ENCODE measurements at regions not wholly inside any gene's neighbourhood (a gene's known extent, or its start where the extent isn't known, plus 50 kb on each side); places are given as distances from the start of the nearest gene placed in this dataset.
A peak's percentile ranks its signal among the peaks of the same experiment; 100 is the strongest.

DNA sequence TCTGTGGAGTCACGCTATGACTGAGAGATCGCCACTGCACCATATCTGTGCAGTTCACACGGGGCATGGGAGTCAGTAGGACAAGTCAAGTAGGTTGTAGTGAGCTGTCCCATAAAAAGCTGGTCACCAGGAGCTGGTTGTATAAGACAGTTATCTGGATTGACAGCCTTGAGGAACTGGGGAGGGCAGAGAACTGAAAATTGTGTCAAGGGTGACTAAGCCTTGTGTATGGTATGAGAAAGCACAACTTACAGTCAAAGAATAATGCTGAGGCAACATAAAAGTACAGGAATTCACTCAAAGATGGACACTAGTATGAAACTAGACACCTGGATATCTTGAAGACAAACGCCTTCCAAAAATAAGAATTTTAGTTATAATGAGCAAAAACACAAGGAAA is 564.9 kb downstream of the POM121L12 start:
- no peak overlapping the region for H2AFZ ChIP-seq (ENCODE audit: low read length)
- ChIA-PET CTCF (ENCODE audit: low intra/inter-chr PET ratio, low total read pairs) (no interaction called here), POLR2A (no interaction called here)
- no peaks in the 10 kb centered on the region for H3K4me1 ChIP-seq (ENCODE audit: insufficient read depth, low read length)
- no peak for DNase-seq (ENCODE audit: low spot score)
- TF ChIP-seq ZNF513 (CRISPR knock-in tag; conservative IDR thresholded peaks at IDR 0.05) = no peak
- TF ChIP-seq ZNF776 (CRISPR knock-in tag; IDR thresholded peaks at IDR 0.05) = no peak
- TF ChIP-seq MAFF (IDR thresholded peaks at IDR 0.05; ENCODE audit: low read depth, low read length) = 0 out of 2 replicates have a peak, but pooled peaks have one; percentile 23
- no peak for TF ChIP-seq NBN (conservative IDR thresholded peaks at IDR 0.05)
- TF ChIP-seq SP5 (CRISPR knock-in tag; IDR thresholded peaks at IDR 0.05; ENCODE audit: borderline replicate concordance, low read depth) = no peak
- TF ChIP-seq MXD4 (CRISPR knock-in tag; IDR thresholded peaks at IDR 0.05) = no peak
- TF ChIP-seq HNRNPL (IDR thresholded peaks at IDR 0.05; ENCODE audit: low read depth, low read length) = no peak
- no peak for TF ChIP-seq MAZ (IDR thresholded peaks at IDR 0.05; ENCODE audit: borderline replicate concordance, low read depth, low read length)
- no peak for TF ChIP-seq MAZ (CRISPR knock-in tag; IDR thresholded peaks at IDR 0.05; ENCODE audit: low read depth)
- TF ChIP-seq CSRNP2 (CRISPR knock-in tag; conservative IDR thresholded peaks at IDR 0.05; ENCODE audit: low read depth) = no peak
- TF ChIP-seq, protein P1, sequence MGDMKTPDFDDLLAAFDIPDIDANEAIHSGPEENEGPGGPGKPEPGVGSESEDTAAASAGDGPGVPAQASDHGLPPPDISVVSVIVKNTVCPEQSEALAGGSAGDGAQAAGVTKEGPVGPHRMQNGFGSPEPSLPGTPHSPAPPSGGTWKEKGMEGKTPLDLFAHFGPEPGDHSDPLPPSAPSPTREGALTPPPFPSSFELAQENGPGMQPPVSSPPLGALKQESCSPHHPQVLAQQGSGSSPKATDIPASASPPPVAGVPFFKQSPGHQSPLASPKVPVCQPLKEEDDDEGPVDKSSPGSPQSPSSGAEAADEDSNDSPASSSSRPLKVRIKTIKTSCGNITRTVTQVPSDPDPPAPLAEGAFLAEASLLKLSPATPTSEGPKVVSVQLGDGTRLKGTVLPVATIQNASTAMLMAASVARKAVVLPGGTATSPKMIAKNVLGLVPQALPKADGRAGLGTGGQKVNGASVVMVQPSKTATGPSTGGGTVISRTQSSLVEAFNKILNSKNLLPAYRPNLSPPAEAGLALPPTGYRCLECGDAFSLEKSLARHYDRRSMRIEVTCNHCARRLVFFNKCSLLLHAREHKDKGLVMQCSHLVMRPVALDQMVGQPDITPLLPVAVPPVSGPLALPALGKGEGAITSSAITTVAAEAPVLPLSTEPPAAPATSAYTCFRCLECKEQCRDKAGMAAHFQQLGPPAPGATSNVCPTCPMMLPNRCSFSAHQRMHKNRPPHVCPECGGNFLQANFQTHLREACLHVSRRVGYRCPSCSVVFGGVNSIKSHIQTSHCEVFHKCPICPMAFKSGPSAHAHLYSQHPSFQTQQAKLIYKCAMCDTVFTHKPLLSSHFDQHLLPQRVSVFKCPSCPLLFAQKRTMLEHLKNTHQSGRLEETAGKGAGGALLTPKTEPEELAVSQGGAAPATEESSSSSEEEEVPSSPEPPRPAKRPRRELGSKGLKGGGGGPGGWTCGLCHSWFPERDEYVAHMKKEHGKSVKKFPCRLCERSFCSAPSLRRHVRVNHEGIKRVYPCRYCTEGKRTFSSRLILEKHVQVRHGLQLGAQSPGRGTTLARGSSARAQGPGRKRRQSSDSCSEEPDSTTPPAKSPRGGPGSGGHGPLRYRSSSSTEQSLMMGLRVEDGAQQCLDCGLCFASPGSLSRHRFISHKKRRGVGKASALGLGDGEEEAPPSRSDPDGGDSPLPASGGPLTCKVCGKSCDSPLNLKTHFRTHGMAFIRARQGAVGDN (CRISPR knock-in tag; IDR thresholded peaks at IDR 0.05) = no peak
- TF ChIP-seq ZNF550 (CRISPR knock-in tag; IDR thresholded peaks at IDR 0.05; ENCODE audit: borderline replicate concordance) = no peak
- TF ChIP-seq, protein P2, sequence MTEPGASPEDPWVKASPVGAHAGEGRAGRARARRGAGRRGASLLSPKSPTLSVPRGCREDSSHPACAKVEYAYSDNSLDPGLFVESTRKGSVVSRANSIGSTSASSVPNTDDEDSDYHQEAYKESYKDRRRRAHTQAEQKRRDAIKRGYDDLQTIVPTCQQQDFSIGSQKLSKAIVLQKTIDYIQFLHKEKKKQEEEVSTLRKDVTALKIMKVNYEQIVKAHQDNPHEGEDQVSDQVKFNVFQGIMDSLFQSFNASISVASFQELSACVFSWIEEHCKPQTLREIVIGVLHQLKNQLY (CRISPR knock-in tag; IDR thresholded peaks at IDR 0.05) = no peak
- no peak for TF ChIP-seq ZNF891 (CRISPR knock-in tag; IDR thresholded peaks at IDR 0.05)
- TF ChIP-seq ZNF562 (CRISPR knock-in tag; IDR thresholded peaks at IDR 0.05; ENCODE audit: borderline replicate concordance) = no peak
- no peak for TF ChIP-seq CBFB (CRISPR knock-in tag; IDR thresholded peaks at IDR 0.05)
- peak; percentile 22 to 30; a peak in 3 of 4 replicates for TF ChIP-seq MAFK (conservative IDR thresholded peaks at IDR 0.05 in 1 of 2, IDR thresholded peaks at IDR 0.05 in 1 of 2; ENCODE audit: low read length in 2 of 2)
- H3K27me3 ChIP-seq (ENCODE audit: control insufficient read depth in 1 of 2, insufficient read depth in 2 of 2, low read length in 2 of 2) = no peaks in the 10 kb centered on the region
- intact Hi-C loops (cut with micrococcal nuclease; ENCODE audit: unreplicated experiment) = no loop called here
- in situ Hi-C loops (cut with HindIII; ENCODE audit: extremely low pct_ligation_motif_present, low pct_unique_long_range_greater_than_20kb) = no loop called here
- no peak for ATAC-seq
- no peak for FAIRE-seq
- no peak overlapping the region for H3K27ac ChIP-seq (ENCODE audit: extremely low read length, insufficient read depth, low read length)
- H4K20me1 ChIP-seq (ENCODE audit: insufficient read depth, low read length) = no peaks in the 10 kb centered on the region
- no peak overlapping the region for H3K4me2 ChIP-seq (ENCODE audit: low read depth, low read length)
- no peak overlapping the region for H3K4me3 ChIP-seq (replicated peaks in 1 of 3; ENCODE audit: insufficient read depth in 1 of 3, low read depth in 2 of 3, low read length in 3 of 3)
- 0% methylated on average over 1 of the region's 4 CpGs for WGBS (ENCODE audit: low lambda C conversion rate)
- no peaks in the 10 kb centered on the region for H3K79me2 ChIP-seq (ENCODE audit: insufficient read depth, low read length)
- H3K9me3 ChIP-seq (ENCODE audit: low read length) = peaks cover 75% of the 10 kb centered on the region
- no peaks in the 10 kb centered on the region for H3K36me3 ChIP-seq (replicated peaks in 1 of 2; ENCODE audit: control insufficient read depth in 1 of 2, insufficient read depth in 2 of 2, low read length in 2 of 2)
- H3K9ac ChIP-seq (ENCODE audit: insufficient read depth, low read depth, low read length) = no peak overlapping the region
- BruUV-seq (replicated peaks) = no TSS peak
